ENCODE measurements at regions not wholly inside any gene's neighbourhood (a gene's known extent, or its start where the extent isn't known, plus 50 kb on each side); places are given as distances from the start of the nearest gene placed in this dataset.
"Not testable (repeated sequence)": the region's sequence is repeated elsewhere in the genome, so short reads cannot be mapped to it uniquely, and the experiment has no call there.

- DNase-seq (ENCODE audit: low read depth in 2 of 2) = no peak
These were observed 195.7 kb downstream of the ZNF608 start for GRCh38 chr5:124550731-124551130.

DNA sequence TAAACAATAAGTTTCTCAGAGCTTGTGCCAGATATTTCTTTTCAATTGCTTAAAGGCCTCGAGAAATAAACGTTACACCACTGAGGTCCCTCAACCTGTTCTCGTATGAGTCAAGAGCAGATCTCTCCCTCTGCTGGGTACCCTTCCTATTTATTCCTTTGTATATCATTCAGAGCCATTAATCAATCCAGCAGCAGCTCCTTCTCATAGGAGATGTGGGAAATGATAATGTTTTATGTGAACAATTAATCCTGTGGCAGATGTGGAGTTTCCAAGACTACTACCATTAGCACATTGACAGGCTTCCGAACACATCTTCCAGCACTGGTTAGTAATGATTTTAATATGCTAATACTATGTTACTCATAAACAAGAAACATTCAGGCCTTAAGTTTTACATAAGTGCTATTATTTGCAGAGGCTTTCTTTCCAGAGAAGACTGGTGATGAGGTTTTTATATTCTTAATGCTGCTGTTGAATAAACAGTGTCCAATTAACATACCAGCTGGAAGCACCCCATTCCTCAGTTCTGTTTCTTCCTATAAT lies 196.5 kb downstream of the ZNF608 start:
- DNase-seq (ENCODE audit: low read depth in 2 of 2) = no peak

DNA sequence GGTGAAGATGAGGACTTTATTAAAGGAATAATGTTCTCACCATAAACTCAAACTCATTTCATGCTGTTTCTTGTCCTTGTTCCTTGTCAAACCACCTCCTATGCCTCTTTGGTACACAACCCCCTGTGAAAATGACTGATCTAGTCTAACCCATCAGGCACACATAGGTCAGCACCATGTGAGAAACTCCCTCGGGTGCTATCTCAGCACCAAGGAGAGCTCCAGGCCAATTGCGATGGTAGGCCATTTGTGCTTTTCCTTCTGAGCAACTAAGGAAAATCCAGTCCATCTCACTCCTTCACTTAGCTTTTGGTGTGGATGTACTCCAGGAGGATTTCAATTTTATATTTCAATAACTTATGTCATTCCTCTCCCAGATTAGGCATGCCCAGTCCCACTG lies 199.8 kb downstream of the ZNF608 start:
- no peak for DNase-seq (ENCODE audit: low read depth in 2 of 2)

DNA sequence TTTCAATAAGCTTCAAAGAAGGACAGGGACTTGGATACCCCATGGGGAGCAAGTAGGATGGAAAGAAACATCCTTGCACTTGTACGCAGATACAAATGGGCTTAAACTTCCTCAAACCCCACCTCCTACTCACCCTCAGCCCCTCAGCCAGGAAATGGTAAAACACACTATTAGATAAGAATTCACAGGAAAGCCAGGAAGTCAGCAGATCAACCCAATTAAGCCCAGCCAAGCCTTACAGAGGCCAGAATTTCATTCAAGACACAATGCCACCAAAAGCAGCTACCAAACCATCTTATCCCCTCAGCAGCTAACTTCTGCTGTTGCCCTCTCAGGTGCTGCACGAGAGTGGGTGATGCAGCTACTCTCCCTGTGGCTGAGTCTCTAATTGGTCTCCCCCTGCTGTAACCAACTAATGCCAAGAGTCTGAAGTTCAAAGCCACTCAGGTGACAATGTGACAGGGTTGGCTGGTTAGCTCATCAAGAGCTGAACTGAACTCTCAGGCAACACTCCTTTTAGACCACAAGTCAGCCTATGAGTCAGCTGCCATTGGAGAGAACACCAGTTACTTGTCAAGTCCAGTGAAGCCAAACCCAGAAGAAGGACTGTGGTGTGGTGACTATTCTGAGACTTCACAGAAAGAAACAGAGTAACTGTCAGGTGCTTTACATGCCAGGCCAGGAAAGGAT lies 201.9 kb downstream of the ZNF608 start:
- DNase-seq (ENCODE audit: low read depth in 2 of 2) = no peak

- no peak for DNase-seq (ENCODE audit: low read depth in 2 of 2)
These were observed 207.5 kb downstream of the ZNF608 start for GRCh38 chr5:124538931-124539330.

DNA sequence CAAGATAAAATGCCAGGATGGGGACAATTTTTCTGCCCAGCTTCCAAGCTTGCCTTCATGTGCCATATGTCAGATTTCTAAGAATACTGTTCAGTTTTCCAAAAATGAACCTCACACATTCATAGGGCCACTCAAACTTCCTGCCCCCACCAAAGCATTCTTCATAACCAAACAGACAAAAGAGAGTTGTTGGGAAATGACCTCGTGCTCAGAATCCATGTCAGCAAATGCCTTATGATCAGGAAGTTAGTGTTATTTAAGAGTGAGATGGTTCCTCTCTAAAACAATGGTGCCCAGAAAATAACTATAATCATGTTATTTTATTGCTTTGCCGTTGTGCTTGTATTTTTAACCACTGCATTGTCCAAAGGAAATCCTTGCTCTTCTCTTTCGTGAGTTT lies 208.2 kb downstream of the ZNF608 start:
- no peak for DNase-seq (ENCODE audit: low read depth in 2 of 2)

GRCh38 chr5:124537522-124537921 lies 208.9 kb downstream of the ZNF608 start:
- no peak for DNase-seq (ENCODE audit: low read depth in 2 of 2)

DNA sequence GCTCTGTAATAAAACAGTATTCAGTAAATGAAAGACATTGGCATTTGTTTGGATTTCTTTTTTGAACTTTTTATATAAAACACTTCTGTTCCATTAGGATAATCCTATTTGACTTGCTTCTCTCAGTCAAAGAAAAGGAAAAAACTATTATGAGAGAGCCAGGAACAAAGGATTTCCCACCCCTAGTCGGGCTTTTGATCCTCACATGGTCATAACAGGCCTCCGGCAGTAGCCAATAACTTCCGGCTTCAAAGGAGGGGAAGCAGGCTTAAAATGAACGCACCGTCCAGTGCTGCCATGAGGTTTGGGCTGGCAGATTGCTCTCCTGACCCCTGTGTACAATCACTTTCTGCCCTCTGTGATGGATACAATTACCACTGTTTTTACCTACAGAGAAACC lies 209.3 kb downstream of the ZNF608 start:
- DNase-seq (ENCODE audit: low read depth in 2 of 2) = no peak

DNA sequence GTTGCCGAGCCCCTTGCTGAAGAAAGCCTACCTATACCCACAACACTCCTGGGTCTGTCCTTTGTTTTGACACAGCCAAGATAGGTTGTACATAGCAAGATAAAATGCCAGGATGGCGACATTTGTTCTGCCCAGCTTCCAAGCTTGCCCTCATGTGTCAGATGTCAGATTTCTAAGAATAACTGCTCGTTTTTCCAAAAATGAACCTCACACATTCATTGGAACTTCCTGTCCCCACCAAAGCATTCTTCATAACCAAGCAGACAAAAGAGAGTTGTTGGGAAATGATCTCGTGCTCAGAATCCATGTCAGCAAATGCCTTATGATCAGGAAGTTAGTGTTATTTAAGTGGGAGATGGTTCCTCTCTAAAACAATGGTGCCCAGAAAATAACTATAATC lies 210.1 kb downstream of the ZNF608 start:
- DNase-seq (ENCODE audit: low read depth in 2 of 2) = no peak

GRCh38 chr5:124530916-124531315 lies 215.5 kb downstream of the ZNF608 start:
- no peak for DNase-seq (ENCODE audit: low read depth in 2 of 2)

GRCh38 chr5:124528838-124529237 lies 217.6 kb downstream of the ZNF608 start:
- no peak for DNase-seq (ENCODE audit: low read depth in 2 of 2)

DNA sequence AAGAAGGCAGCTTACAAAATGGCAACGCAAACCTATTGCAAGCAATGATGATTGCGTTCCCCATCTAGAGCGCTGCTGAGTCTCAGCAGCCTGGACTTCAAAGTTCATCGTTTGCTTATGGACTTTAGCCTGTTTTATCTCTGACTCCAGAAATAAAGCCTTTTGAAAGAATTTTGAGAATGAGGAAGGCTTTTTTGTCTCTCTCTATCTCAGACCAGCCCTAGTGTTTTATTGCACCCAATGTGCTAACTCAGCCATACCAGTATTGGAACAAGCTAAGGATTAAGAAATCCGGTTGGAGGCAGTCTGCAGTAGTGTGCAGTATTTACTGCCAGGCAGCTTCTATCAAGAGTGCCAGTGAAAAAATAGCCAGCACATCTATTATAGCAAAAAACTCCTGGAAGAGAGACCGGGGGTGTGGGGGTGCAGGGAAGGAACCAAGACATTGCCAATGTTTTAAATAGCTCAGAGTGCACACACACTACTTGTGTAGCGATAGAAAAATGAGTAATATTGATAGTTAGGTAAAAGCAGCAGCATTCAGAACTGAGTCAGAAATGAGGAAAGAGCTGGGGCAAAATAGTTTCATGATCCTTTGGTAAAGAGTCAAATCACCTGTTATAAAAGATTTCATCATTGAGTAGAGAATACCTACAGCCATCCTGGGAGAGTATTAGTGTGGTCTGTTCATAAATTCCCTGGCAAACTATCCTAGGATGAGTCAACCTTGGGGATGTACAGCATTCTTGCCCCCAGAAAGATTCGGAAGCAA lies 219.0 kb downstream of the ZNF608 start:
- DNase-seq (ENCODE audit: low read depth in 2 of 2) = no peak

GRCh38 chr5:124526079-124526478 lies 220.4 kb downstream of the ZNF608 start:
- not testable (repeated sequence) for DNase-seq (ENCODE audit: low read depth in 2 of 2)

DNA sequence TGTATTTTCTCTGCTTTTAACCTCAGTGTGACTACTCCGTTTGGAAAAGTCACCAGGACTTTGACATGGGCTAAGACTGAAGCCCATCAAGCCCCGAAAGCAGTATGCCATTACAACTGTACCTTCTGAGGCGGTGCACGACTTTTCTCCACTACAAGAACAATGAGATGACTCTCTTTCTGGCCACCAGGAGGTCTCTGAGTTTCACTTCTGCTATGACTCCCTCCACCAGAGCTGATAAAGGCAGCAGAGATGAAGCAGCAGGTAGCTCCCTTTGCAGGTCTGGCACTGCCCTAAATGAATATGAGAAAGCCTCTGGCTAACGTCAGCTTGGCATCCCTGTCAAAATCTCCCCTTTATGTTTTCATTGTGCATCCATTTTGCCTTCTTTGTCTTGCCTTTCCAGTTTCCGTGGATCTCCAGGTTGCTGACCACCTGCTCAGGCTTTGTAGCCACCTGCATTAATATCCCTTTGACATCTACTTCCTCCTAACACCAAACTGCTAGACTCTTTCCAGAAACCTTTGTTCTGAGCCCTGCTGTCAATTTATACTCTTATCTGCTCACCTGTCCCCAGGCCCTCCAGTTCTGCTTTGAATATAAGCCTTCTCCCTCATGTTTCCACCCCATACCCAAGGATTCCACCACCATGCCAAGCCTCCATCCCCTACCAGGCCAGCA lies 221.7 kb downstream of the ZNF608 start:
- DNase-seq (ENCODE audit: low read depth in 2 of 2) = no peak

- no peak for DNase-seq (ENCODE audit: low read depth in 2 of 2)
These were observed 222.5 kb downstream of the ZNF608 start for GRCh38 chr5:124523897-124524296.

DNA sequence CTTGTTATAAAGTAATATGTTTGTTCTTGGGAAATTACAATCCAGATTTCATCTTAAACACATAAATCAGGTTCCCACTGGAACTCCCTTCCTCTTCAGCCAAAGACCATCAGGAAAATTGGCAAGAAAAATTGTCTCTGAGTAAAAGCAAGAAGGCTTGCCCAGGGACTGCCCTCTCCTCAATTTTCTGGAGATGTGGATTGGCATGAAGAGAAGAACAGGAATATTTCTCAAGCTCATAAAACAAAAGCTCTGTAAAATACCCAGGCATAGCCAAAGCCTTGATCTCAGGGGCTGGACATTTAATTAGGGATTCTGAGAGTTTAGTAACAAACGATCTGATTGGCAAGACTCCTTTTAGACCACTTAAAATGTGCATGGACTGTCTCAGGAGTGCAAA lies 223.4 kb downstream of the ZNF608 start:
- no peak for DNase-seq (ENCODE audit: low read depth in 2 of 2)

GRCh38 chr5:124521461-124522230 lies 224.8 kb downstream of the ZNF608 start:
- DNase-seq (ENCODE audit: low read depth in 2 of 2) = no peak

GRCh38 chr5:124519396-124519795 lies 227.0 kb downstream of the ZNF608 start:
- DNase-seq (ENCODE audit: low read depth in 2 of 2) = no peak

GRCh38 chr5:124516567-124516966 lies 229.9 kb downstream of the ZNF608 start:
- no peak for DNase-seq (ENCODE audit: low read depth in 2 of 2)

GRCh38 chr5:124515497-124516245 lies 230.8 kb downstream of the ZNF608 start:
- no peak for DNase-seq (ENCODE audit: low read depth in 2 of 2)

GRCh38 chr5:124514956-124515355 lies 231.5 kb downstream of the ZNF608 start:
- DNase-seq (ENCODE audit: low read depth in 2 of 2) = no peak
